GM12878 (cell line): ENCODE measurements at regions not wholly inside any gene's neighbourhood (a gene's known extent, or its start where the extent isn't known, plus 50 kb on each side); places are given as distances from the start of the nearest gene placed in this dataset.
"Not testable (repeated sequence)": the region's sequence is repeated elsewhere in the genome, so short reads cannot be mapped to it uniquely, and the experiment has no call there.

ENCODE experiments used
- ATAC-seq: fragments of 200-7000 bp; cut with Tn5 transposase; 3 replicates; pipeline ENCODE4 v1.9.1; 2020; ENCODE audit warnings: mild to moderate bottlenecking, moderate library complexity
- BruUV-seq: library from RNA; stranded (reverse); fragments of 400-500 nt; replicated peaks from 2 replicates; lab custom pipeline; 2021; lab: Mats Ljungman, UMichigan
- CTCF ChIA-PET: fragments of 300-600 bp; sonication (Branson Sonifier 250); formaldehyde crosslinking; extraction: SDS; loops from one replicate; lab custom pipeline; 2021; ENCODE audit warnings: inconsistent platforms; lab: Yijun Ruan, JAX
- POLR2A ChIA-PET: fragments of 350-600 bp; formaldehyde crosslinking; extraction: SDS; loops from one replicate; lab custom pipeline; 2021; ENCODE audit warnings: inconsistent platforms; lab: Charles Lee
- RAD21 ChIA-PET: fragments of 300-600 bp; sonication (Branson Sonifier 250); formaldehyde crosslinking; loops from one replicate; lab custom pipeline; 2023; ENCODE audit warnings: antibody characterized with exemption; ENCODE audit not compliant: unreplicated experiment; lab: Charles Lee
- SMC1A ChIA-PET: fragments of 300-600 bp; sonication (Branson Sonifier 250); formaldehyde crosslinking; loops from one replicate; lab custom pipeline; 2023; ENCODE audit not compliant: unreplicated experiment, uncharacterized antibody; lab: Charles Lee
- DNase-seq: peaks from one replicate; pipeline ENCODE4 v3.0.0-alpha.2; 2011; ENCODE audit warnings: low read depth, low spot score
- FAIRE-seq: peaks from 3 replicates; lab custom pipeline; 2011; peaks lifted over from hg19 to GRCh38; lab: Jason Lieb, UNC
- H2AFZ ChIP-seq: 2 replicates; pipeline ENCODE4 v1.6.0; 2011; ENCODE audit warnings: low read depth, low read length, control low read depth; ENCODE audit not compliant: control insufficient read depth
- H3K27ac ChIP-seq: 2 replicates; pipeline ENCODE4 v1.5.1; 2011; ENCODE audit warnings: control low read depth; ENCODE audit not compliant: control insufficient read depth, insufficient read depth
- H3K27me3 ChIP-seq, 2 experiments: replicated peaks in 1 of 2; 2 replicates each; pipeline versions ENCODE4 v1.6.0 to v1.6.1; 2011; ENCODE audit warnings: low read length in 1 of 2; ENCODE audit not compliant: control insufficient read depth in 2 of 2, insufficient read depth in 2 of 2
- H3K36me3 ChIP-seq, 2 experiments: 2 replicates each; pipeline ENCODE4 v1.5.1; 2011; ENCODE audit warnings: low read length in 1 of 2; ENCODE audit not compliant: control insufficient read depth in 2 of 2, insufficient read depth in 2 of 2
- H3K4me1 ChIP-seq: 2 replicates; pipeline ENCODE4 v1.6.1; 2011; ENCODE audit warnings: mild to moderate bottlenecking, low read length, moderate library complexity, mixed read lengths; ENCODE audit not compliant: control insufficient read depth, insufficient read depth
- H3K4me2 ChIP-seq: 2 replicates; pipeline ENCODE4 v1.6.0; 2011; ENCODE audit warnings: control low read depth; ENCODE audit not compliant: control insufficient read depth, insufficient read depth
- H3K4me3 ChIP-seq: fragments of 200-600 bp; sonication (generic); 2 replicates; pipeline ENCODE4 v1.5.1; 2016
- H3K79me2 ChIP-seq: 2 replicates; pipeline ENCODE4 v1.6.0; 2011; ENCODE audit warnings: low read length; ENCODE audit not compliant: control insufficient read depth, insufficient read depth
- H3K9ac ChIP-seq: 2 replicates; pipeline ENCODE4 v1.8.0; 2011; ENCODE audit warnings: low read length, control low read depth, mixed read lengths; ENCODE audit not compliant: control insufficient read depth, insufficient read depth
- H3K9me3 ChIP-seq: replicated peaks from 3 replicates; pipeline ENCODE4 v1.5.1; 2011; ENCODE audit warnings: mild to moderate bottlenecking, low read length; ENCODE audit not compliant: control insufficient read depth, insufficient read depth
- H4K20me1 ChIP-seq: 2 replicates; pipeline ENCODE4 v1.6.0; 2011; ENCODE audit not compliant: control insufficient read depth, insufficient read depth
- GATAD2B ChIP-seq: fragments of 450-650 bp; conservative IDR thresholded peaks from 2 replicates; pipeline ENCODE4 v1.6.1; 2017; ENCODE audit warnings: low read depth, mild to moderate bottlenecking, moderate library complexity
- WGBS: methylation state at CpG from one replicate; pipeline ENCODE4 v1.1.6; 2016; ENCODE audit warnings: low lambda C conversion rate; ENCODE audit not compliant: insufficient replicate concordance, insufficient coverage; ENCODE audit errors: missing lambda C conversion rate; 5-methylcytosine and 5-hydroxymethylcytosine counted together
- in situ Hi-C: fragments of 300-500 bp; cut with MboI; formaldehyde crosslinking; loops from 9 replicates; pipeline ENCODE4 v1.14.3; 2018; ENCODE audit warnings: mixed read lengths
- intact Hi-C: fragments of 100-400 bp; cut with micrococcal nuclease; formaldehyde crosslinking; loops from one replicate; pipeline ENCODE4 v1.14.2; 2022; ENCODE audit not compliant: unreplicated experiment

DNA sequence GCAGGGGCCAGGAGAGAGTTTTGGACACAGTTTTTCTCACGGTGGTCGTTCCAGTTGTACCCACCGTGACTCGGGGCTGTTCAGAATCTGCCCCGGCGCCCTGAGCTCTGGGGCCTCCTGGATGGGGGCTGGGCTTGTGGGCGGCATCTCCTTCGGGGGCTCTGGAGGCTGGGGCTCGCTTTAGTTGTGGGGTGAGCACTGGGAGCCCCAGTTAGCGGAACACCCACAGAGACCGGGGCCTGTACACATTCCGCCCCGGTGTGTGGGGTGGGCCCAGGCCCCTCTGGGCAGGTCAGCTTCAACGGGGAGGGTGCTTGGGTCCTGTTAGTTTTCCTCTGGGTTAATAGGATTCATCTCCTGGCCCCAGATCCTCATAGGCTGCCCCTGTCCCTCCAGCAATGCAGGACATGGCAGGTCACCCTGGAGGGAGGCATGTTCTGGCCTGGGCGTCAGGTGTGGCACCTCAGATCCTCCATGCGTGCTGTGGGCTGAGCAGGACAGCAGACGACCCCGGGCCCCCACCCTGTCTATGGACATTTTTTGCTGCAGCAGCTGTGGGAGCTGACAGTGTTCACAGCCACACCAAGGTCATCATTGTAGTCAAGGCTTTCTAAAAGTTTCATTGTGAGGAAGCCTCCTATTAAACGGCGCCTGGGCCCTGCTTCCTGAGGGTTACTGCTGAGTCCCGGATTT lies 393.2 kb downstream of the TMEM121 start:
- H3K4me2 ChIP-seq, result no peak overlapping the region
- no peaks in the 10 kb centered on the region for H3K9me3 ChIP-seq
- no peaks in the 10 kb centered on the region for H3K27me3 ChIP-seq
- ATAC-seq (no peak), FAIRE-seq (no peak), DNase-seq (no peak)
- H3K27ac ChIP-seq, result no peak overlapping the region
- ChIA-PET CTCF (no interaction called here), POLR2A (no interaction called here), SMC1A (no interaction called here), RAD21 (no interaction called here)
- no peak for TF ChIP-seq GATAD2B
- H3K36me3 ChIP-seq, result no peaks in the 10 kb centered on the region
- peaks cover 6% of the 10 kb centered on the region for H3K79me2 ChIP-seq
- WGBS, result no CpG with 5 or more reads among the region's 21 CpGs
- H3K4me3 ChIP-seq, result no peak overlapping the region
- no peaks in the 10 kb centered on the region for H4K20me1 ChIP-seq
- no peaks in the 10 kb centered on the region for H3K4me1 ChIP-seq
- H3K9ac ChIP-seq, result no peak overlapping the region
- H2AFZ ChIP-seq, result no peak overlapping the region
- in situ Hi-C loops (no loop called here), intact Hi-C loops (no loop called here)
- BruUV-seq, result no TSS peak

DNA sequence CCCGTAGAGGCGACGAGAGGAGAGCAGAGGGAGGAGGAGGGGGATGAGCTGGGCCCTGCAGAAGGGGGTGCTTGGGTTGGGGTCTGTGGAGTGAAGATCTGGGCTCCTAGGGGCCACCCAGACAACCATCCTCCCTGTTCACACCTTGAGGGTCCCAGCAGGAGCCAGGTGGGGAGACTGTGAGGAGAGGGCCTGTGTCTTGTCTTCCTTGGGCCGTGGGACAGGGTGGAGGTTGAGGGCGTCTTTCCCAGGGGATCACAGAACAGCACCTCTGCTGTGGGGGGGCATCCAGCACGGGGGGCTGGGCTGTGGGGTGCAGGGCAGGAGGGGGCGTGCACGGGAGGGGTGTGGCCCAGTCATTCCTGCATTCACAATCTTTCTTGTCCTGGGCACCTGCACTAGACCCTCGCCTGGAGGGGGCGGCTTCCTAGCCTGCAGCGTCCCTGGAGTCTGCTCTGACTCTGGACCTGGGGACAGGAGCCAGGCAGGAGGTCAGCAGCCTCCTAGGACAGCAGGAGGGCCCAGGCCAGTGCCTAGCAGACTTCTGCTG lies 393.8 kb downstream of the TMEM121 start:
- ATAC-seq, result not testable (repeated sequence)

DNA sequence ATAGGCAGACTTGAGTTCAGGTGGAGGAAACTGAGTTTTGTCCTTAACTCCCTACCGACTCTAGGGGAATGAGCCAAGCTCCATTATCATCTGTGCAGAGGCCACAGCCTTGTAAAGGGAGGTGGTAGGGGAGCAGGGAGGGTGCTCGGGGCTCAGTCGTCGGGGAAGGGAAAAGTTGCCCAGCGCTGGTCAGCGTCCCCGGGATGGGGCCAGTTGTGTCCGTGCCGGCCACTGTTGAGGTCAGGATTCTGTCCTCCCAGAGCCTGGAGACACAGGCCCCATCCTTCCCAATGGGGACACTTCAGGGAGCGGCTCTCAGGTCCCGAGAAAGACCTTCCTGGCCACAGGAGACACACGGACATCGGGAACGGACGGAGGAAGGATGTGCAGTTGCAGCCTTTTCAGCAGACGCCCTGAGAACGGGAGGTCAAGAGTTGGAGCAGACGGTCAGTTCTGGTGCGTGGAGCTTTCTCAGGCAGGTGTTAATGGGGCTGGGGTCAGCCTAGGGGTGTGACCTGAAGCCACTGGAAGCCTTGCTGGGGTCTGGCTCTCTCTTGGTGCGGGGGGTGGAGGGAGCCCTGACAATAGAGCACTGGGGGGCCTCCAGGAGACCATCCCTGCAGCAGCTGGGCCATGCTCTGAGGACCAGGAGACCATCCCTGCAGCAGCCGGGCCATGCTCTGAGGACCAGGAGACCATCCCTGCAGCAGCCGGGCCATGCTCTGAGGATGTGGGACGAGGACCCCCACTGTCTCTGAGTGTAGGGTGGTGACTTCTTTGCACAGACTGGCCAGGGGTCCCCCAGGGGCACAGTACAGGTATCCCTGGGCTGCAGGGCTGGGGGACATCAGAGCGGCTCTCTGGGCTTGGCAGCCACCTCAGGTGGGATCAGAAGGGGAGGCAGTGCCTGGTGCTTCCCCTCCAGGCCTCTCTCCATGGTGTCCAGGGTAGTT lies 394.7 kb downstream of the TMEM121 start:
- DNase-seq, H3K4me3 ChIP-seq, H3K9ac ChIP-seq, in situ Hi-C loops, H3K4me2 ChIP-seq, H3K27me3 ChIP-seq, BruUV-seq, CTCF ChIA-PET, SMC1A ChIA-PET, H3K27ac ChIP-seq, ATAC-seq, H4K20me1 ChIP-seq, H3K36me3 ChIP-seq, H3K9me3 ChIP-seq, POLR2A ChIA-PET, H3K79me2 ChIP-seq, intact Hi-C loops, H2AFZ ChIP-seq, H3K4me1 ChIP-seq, FAIRE-seq, RAD21 ChIA-PET: not testable (repeated sequence)
- no CpG with 5 or more reads among the region's 24 CpGs for WGBS

More for the DNA sequence above, 393.8 kb downstream of the TMEM121 start:
- intact Hi-C loops, RAD21 ChIA-PET, H3K4me3 ChIP-seq, H3K4me1 ChIP-seq, BruUV-seq, H3K36me3 ChIP-seq, H3K79me2 ChIP-seq, H3K9me3 ChIP-seq, H3K27me3 ChIP-seq, H3K4me2 ChIP-seq, DNase-seq, H4K20me1 ChIP-seq, POLR2A ChIA-PET, H3K27ac ChIP-seq, SMC1A ChIA-PET, FAIRE-seq, H2AFZ ChIP-seq, H3K9ac ChIP-seq, CTCF ChIA-PET, in situ Hi-C loops: not testable (repeated sequence)
- no CpG with 5 or more reads among the region's 11 CpGs for whole genome bisulfite sequencing
